ENCODE measurements at regions not wholly inside any gene's neighbourhood (a gene's known extent, or its start where the extent isn't known, plus 50 kb on each side); places are given as distances from the start of the nearest gene placed in this dataset.

- DNase-seq: no peak
Observed at GRCh38 chr4:106507440-106507839, 138.9 kb upstream of the GIMD1 start.

- DNase-seq: no peak
Observed at GRCh38 chr4:106503116-106504050, 134.8 kb upstream of the GIMD1 start.

DNA sequence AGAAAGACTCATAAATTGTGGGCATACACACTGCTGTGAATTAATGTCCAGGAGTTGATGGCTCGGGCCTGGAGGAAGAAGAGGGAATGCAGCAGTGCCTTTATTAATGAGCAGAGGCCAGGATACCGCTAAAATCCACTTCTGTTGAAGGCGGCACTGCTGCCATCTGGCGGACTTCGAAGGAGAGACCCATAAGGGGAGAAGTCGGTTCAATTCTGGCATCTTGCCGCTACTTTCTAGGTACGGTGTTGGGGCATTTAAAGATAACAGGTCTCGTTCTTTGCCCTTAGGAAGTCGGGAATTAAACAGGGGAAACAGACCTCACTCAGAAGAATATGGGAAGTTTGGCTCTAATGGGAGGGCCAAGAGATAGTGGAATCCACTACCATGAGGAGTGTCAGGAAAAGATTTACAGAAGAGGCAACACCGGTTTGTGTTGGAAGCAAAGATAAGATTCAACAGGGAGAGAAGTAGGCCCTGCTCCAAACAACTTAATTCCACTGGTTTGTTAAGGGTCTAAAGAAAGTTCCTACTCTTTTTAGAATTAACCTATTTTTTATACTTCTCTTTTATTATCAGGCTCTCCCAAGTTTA lies 133.6 kb upstream of the GIMD1 start:
- peak; percentile 47 for DNase-seq

DNA sequence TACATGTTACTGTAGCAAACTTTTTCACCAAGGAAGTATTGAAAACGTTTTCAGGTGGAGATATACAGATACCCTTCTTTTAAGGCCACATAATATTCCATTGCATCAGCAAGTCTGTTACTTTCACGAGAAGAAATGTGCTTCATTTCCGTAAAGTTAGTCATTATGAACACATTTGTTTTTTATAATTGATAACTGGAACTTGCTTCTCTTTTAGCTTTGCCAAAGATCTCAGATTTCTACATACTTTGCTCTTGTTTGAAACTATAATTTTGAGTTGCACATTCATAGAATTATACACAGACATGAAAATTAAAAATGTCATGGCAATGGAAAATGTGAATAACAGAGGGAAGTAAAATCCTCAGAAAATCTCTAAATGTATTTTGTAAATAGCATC lies 128.7 kb upstream of the GIMD1 start:
- no peak for DNase-seq

- no peak for DNase-seq
Observed at GRCh38 chr4:106496061-106496460, 127.5 kb upstream of the GIMD1 start.

DNA sequence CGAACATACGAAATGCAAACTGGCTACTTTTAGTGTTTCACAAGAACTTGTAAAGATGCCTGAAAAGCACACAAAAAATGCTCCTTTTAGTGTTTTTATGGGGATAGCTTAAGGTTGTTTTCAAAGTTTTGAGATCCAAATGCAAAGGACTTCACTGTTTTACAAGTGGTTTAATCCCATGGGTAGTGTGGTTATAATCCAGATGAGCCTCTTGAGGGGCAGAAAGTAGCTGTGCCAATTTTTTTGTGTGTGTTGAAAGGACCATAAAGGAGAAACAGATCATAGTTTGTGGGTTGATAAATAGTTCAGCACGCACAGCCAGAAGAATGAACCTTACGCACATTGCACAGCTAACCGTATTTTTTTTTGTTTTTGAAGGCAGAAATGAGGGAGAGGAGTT lies 126.9 kb upstream of the GIMD1 start:
- DNase-seq: no peak

- no peak for DNase-seq
Observed at GRCh38 chr4:106494066-106494465, 125.5 kb upstream of the GIMD1 start.

GRCh38 chr4:106493086-106493485 lies 124.5 kb upstream of the GIMD1 start:
- DNase-seq: no peak

DNA sequence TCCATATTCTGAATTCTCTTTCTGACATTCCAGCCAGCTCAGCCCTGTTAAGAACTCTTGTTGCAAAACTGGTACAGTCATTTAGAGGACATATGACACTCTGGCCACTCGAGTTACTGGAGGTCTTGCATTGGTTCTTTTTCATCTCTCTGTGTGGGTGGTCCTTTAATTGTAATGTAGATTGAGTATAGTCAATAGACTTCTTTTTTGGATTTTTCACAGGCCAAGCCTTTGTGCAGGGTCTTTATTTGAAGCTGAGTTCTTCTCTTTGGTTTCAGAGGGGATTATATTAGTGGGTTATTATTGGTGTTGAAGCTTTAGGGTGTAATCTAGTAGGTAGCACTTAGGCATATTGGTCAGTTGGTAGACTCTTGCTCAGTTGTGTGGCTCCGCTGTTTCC lies 118.0 kb upstream of the GIMD1 start:
- DNase-seq: no peak

GRCh38 chr4:106481801-106482200 lies 113.2 kb upstream of the GIMD1 start:
- DNase-seq: no peak

- DNase-seq: no peak
Observed at GRCh38 chr4:106478152-106478551, 109.6 kb upstream of the GIMD1 start.

DNA sequence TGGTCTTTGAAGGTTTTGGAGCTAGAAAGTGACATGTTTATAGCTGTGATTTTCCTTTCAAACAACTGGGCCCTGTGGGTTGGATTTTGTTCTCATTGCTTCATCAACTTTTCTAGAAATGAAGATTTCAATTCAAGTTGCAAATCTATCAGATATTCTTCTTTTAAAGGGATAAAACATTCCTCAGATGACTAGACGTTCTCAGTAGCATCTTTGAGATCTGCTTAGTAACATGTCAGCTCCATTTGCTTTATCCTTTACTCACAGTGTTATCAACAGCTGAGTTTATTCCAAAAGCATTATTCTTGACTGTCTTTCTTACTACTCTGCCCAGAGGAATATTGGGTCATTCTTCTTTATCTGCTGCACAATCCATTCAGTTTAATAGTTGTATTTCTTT lies 108.2 kb upstream of the GIMD1 start:
- no peak for DNase-seq

GRCh38 chr4:106473515-106473914 lies 104.9 kb upstream of the GIMD1 start:
- no peak for DNase-seq

DNA sequence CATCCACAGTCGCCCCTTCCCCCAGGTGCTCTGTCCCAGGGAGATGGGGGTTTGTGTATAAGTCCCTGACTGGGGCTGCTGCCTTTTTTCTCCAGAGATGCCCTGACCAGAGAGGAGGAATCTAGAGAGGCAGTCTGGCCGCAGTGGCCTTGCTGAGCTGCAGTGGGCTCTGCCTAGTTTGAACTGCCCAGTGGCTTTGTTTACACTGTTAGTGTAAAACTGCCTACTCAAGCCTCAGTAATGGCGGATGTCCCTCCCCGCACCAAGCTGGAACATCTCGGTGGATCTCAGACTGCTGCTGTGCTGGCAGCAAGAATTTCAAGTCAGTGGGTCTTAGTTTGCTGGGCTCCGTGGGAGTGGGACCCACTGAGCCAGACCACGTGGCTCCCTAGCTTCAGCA lies 102.6 kb upstream of the GIMD1 start:
- DNase-seq: no peak

DNA sequence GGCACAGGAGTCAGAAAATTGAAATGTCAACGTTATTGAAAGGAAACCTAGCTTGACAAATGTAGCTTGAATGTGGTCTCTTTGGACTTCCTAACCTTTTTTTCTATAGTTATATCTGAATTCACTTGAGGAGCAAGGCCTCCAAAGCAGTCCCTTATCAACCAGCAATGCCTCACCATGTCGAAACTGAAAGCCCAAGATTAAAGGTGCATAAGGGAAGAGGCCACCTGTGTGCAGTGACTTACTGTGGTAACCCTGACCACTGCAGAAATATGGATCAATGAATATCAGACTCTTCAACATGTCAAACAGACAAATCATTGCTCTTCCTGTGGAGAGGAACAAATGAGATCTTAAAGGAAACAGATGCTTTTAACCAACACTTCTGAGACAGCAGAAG lies 95.0 kb upstream of the GIMD1 start:
- DNase-seq: no peak

DNA sequence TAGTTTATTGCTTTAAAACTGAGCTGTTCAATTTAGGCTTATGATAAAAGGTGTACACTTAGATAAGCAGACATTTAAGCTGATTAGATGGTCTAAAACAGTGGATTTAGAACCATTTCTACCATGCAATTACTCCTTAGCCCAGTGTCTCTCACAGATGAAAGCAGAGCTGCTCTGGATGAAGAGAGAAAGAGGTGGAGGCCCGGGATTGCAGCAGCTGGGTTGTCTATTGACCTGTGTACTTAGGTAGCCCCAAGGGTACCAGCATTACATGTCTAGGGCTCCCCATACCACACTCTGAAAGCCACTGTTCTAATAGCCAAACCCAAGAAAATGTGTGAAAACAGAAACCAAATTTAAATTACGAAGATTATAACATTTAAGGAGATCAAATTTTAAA lies 86.0 kb upstream of the GIMD1 start:
- DNase-seq: no peak

- no peak for DNase-seq
Observed at GRCh38 chr4:106454021-106454420, 85.4 kb upstream of the GIMD1 start.

- no peak for DNase-seq
Observed at GRCh38 chr4:106451091-106451490, 82.5 kb upstream of the GIMD1 start.

GRCh38 chr4:106450249-106450648 lies 81.7 kb upstream of the GIMD1 start:
- no peak for DNase-seq

DNA sequence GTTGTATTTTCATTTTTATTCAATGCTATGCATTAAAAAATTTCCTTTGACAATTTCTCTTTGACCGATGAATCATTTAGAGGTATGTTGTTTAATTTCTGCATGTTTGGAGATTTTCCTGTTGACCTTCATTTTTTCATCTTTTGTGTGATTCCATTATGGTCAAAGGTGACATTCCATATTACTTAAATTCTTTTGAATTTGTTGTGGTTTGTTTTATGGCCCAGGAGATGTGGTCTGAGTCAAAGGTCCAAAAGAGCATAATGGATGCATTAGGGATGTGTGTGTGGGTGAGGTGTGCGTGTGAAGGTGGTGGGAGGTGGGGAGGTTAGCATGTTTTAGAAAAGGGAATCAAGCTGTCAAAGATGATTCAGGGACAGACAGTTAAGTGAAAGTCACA lies 76.0 kb upstream of the GIMD1 start:
- DNase-seq: no peak

DNA sequence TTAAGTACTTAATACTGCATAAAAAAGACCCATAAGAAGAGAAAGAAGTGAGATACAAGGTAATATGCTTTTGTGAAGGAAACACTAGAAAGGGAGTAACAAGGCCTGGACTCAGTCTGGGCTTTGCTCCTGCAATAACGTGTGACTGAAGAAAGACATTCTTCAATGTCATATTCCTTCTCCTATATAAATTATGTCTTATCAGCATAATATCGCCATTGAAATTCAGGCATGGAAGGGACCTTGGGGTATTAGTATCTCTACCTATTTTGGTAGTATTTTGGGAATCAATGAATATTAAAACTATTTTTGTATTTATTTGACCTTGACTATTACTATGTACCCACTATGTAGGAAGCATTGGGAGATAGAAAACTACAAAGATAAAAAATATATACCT lies 62.2 kb upstream of the GIMD1 start:
- no peak for DNase-seq

DNA sequence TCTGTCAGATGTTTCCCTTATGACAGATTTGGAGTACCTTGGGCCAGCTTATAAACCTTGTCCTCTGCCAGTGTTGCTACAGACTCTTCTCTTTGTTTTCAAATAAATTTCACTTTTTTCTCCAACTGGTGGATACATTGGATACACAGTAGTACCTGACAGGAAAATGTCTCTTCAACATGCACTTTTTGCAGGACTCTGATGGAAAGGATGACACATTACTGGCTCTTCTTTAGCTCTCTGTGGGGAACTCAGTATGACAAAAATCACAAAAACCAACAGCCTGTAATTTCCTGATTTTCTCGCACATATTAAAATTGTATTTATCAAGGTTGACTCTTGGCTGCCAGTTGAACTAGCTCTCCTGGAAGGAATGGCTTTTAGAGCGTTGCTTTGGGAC lies 61.3 kb upstream of the GIMD1 start:
- no peak for DNase-seq

- DNase-seq: no peak
Observed at GRCh38 chr4:106426069-106426468, 57.5 kb upstream of the GIMD1 start.

GRCh38 chr4:106425576-106425975 lies 57.0 kb upstream of the GIMD1 start:
- no peak for DNase-seq

- no peak for DNase-seq
Observed at GRCh38 chr4:106424426-106424825, 55.8 kb upstream of the GIMD1 start.
